CD4-positive, alpha-beta T cell (primary cell): ENCODE measurements at regions not wholly inside any gene's neighbourhood (a gene's known extent, or its start where the extent isn't known, plus 50 kb on each side); places are given as distances from the start of the nearest gene placed in this dataset.

Experiments
- ATAC-seq: fragments of 200-7000 bp; cut with Tn5 transposase; one replicate; pipeline ENCODE4 v1.10.0; 2022; ENCODE audit warnings: mild to moderate bottlenecking; ENCODE audit not compliant: poor library complexity
- CTCF ChIA-PET: fragments of 350-600 bp; sonication (Branson Sonifier 250); formaldehyde crosslinking; loops from one replicate; lab custom pipeline; 2021; ENCODE audit warnings: antibody characterized with exemption, inconsistent platforms; lab: Charles Lee
- POLR2A ChIA-PET: fragments of 350-600 bp; sonication (Branson Sonifier 250); formaldehyde crosslinking; loops from one replicate; lab custom pipeline; 2021; ENCODE audit warnings: antibody characterized with exemption, inconsistent platforms; lab: Charles Lee
- DNase-seq, 14 experiments: peaks; one replicate each; pipeline ENCODE4 v3.0.0-alpha.2; 2013 to 2020; ENCODE audit warnings: mixed read lengths in 2 of 14
- H3K27ac ChIP-seq, 2 donors: one replicate each; pipeline versions ENCODE4 v1.5.1 to v1.7.0; 2013; ENCODE audit warnings: low read length in 2 of 2, low read depth in 1 of 2, mild to moderate bottlenecking in 1 of 2
- H3K27me3 ChIP-seq, 2 experiments: 1 replicate in 1 of 2; 2 replicates in 1 of 2; pipeline versions ENCODE4 v1.6.1 to v1.7.0; 2013; ENCODE audit warnings: low read length in 2 of 2, control low read depth in 1 of 2, mild to moderate bottlenecking in 1 of 2, moderate library complexity in 1 of 2; ENCODE audit not compliant: insufficient read depth in 2 of 2, control insufficient read depth in 1 of 2
- H3K36me3 ChIP-seq: one replicate; pipeline ENCODE4 v1.6.1; 2013; ENCODE audit warnings: low read length, control low read depth; ENCODE audit not compliant: insufficient read depth
- H3K4me1 ChIP-seq: one replicate; pipeline ENCODE4 v1.6.1; 2013; ENCODE audit warnings: low read length, control low read depth; ENCODE audit not compliant: insufficient read depth
- H3K4me3 ChIP-seq: one replicate; pipeline ENCODE4 v1.5.1; 2013; ENCODE audit warnings: mild to moderate bottlenecking, low read length, moderate library complexity
- H3K9me3 ChIP-seq, 2 experiments: 1 replicate in 1 of 2; 2 replicates in 1 of 2; pipeline versions ENCODE4 v1.6.1 to v1.7.0; 2013; ENCODE audit warnings: low read length in 2 of 2, mild to moderate bottlenecking in 2 of 2, control low read depth in 1 of 2, moderate library complexity in 1 of 2; ENCODE audit not compliant: control insufficient read depth in 1 of 2, insufficient read depth in 1 of 2
- H3K27ac Mint-ChIP-seq: one replicate; pipeline ENCODE4 v1.8.0; 2020; ENCODE audit warnings: mixed read lengths
- H3K27me3 Mint-ChIP-seq: one replicate; pipeline ENCODE4 v1.8.0; 2021; ENCODE audit warnings: mixed read lengths
- H3K36me3 Mint-ChIP-seq: one replicate; pipeline ENCODE4 v1.8.0; 2021; ENCODE audit warnings: low read depth, mixed read lengths
- H3K4me1 Mint-ChIP-seq: one replicate; pipeline ENCODE4 v1.8.0; 2021; ENCODE audit warnings: low read depth, mixed read lengths
- H3K4me3 Mint-ChIP-seq: one replicate; pipeline ENCODE4 v1.8.0; 2020; ENCODE audit warnings: mild to moderate bottlenecking, mixed read lengths
- H3K9me3 Mint-ChIP-seq: one replicate; pipeline ENCODE4 v1.8.0; 2020; ENCODE audit warnings: mixed read lengths
- intact Hi-C, 2 experiments: fragments of 100-400 bp; cut with DNase I in 1 of 2; cut with micrococcal nuclease in 1 of 2; formaldehyde crosslinking; loops; one replicate each; pipeline versions ENCODE4 v1.15.1 to v1.9.0; 2023 to 2025; cut with DNase I, micrococcal nuclease
- TF ChIP-seq, protein P1 (sequence below): fragments of 200-600 bp; IDR thresholded peaks from one replicate; pipeline ENCODE4 v1.8.0; 2022; ENCODE audit warnings: antibody characterized with exemption, mild to moderate bottlenecking

DNA sequence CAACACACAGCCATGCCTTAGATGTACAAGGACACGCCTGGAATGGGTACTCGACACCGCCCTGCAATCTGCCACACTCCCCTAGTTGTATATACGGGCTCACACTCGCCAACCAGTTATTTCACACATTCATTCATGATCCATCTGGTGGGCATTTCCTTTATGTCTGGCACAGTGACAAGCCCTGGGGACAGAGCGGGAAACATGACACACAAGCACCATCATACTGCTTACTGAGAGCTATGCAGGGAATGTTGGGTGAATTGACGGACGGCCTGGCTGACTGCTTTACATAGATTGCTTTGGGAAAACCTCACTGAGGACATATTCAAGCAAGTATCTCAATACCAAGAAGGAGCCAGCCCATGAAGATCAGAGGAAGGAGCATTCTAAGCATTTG is 448.0 kb upstream of the SPRED2 start:
- Histone ChIP-seq H3K27ac (no peak overlapping the region), H3K9me3 (peaks cover 0 to 4% of the 10 kb centered on the region in 2 experiments), H3K27me3 (peaks cover 0 to 6% of the 10 kb centered on the region in 2 experiments), H3K4me1 (no peaks in the 10 kb centered on the region), H3K36me3 (no peaks in the 10 kb centered on the region), H3K4me3 (no peak overlapping the region)
- CTCF ChIA-PET: no interaction called here
- TF ChIP-seq, protein P1, sequence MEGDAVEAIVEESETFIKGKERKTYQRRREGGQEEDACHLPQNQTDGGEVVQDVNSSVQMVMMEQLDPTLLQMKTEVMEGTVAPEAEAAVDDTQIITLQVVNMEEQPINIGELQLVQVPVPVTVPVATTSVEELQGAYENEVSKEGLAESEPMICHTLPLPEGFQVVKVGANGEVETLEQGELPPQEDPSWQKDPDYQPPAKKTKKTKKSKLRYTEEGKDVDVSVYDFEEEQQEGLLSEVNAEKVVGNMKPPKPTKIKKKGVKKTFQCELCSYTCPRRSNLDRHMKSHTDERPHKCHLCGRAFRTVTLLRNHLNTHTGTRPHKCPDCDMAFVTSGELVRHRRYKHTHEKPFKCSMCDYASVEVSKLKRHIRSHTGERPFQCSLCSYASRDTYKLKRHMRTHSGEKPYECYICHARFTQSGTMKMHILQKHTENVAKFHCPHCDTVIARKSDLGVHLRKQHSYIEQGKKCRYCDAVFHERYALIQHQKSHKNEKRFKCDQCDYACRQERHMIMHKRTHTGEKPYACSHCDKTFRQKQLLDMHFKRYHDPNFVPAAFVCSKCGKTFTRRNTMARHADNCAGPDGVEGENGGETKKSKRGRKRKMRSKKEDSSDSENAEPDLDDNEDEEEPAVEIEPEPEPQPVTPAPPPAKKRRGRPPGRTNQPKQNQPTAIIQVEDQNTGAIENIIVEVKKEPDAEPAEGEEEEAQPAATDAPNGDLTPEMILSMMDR: no peak
- H3K27me3 Mint-ChIP-seq: no peaks in the 10 kb centered on the region
- no peak overlapping the region for H3K27ac Mint-ChIP-seq
- ATAC-seq (no peak), DNase-seq (no peak)
- H3K36me3 Mint-ChIP-seq: no peaks in the 10 kb centered on the region
- H3K4me1 Mint-ChIP-seq: no peaks in the 10 kb centered on the region
- H3K4me3 Mint-ChIP-seq: no peak overlapping the region
- POLR2A ChIA-PET: no interaction called here
- H3K9me3 Mint-ChIP-seq: no peaks in the 10 kb centered on the region
- intact Hi-C loops: no loop called here

DNA sequence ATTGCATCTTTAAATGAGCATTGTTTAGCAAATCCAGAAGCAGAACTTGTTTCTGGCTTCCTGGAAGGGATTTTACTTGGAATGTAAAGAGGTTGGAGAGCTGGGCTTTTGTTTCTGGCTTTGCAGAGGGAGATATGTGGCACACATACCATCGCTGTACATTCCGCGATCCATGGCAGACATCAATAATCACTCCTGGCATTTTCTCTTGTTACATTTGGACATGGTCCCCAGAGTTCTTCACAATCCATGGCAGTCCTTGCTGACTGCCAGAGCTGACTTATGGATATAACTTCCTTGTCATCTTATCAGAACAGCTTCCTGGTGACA is 445.6 kb upstream of the SPRED2 start:
- Histone ChIP-seq H3K36me3 (no peaks in the 10 kb centered on the region), H3K9me3 (peaks cover 0 to 4% of the 10 kb centered on the region in 2 experiments), H3K4me1 (no peaks in the 10 kb centered on the region), H3K27me3 (peaks cover 0 to 6% of the 10 kb centered on the region in 2 experiments), H3K4me3 (no peak overlapping the region), H3K27ac (no peak overlapping the region)
- Mint-ChIP-seq H3K27ac (no peak overlapping the region), H3K9me3 (no peaks in the 10 kb centered on the region), H3K27me3 (no peaks in the 10 kb centered on the region), H3K36me3 (no peaks in the 10 kb centered on the region), H3K4me1 (no peaks in the 10 kb centered on the region), H3K4me3 (no peak overlapping the region)
- intact Hi-C loops: no loop called here
- ChIA-PET CTCF (interaction anchor here (0.5 kb wide), 1 partner anchor 52 kb away, joined by 5 read pairs; no protein-coding TSS in a partner anchor), POLR2A (no interaction called here)
- TF ChIP-seq, protein P1: no peak
- ATAC-seq (no peak), DNase-seq (no peak)

DNA sequence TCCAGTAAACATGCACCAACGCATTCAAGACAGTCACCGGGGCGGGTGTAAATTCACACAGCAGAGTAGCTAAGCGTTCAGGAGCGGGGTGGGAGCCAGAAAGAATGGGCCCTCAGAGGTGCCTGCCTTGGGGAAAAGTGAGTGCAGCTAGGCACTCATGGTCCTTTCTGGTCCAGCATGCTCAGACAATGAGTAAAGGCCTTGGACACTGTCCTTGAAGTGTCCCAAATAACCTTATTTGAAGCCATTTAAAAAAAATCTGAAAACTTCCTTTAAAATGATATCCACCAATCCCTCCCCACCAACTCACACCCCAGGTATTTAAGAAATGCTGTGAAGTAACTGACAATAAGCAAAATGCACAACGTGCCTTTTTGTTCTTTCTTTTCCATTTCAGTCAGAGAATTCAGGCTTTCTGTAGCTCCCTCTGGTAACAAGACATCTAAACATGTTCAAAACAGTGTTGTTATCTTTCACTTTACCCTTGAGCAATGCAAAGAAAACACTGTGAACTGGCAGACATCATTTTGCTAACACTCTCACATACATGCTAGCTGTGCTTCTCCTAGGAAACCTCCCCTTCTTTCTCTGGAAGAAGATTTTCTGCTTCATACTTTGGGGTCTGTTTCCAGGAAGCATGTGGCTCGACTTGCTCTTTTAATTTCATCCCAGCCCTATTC is 445.1 kb upstream of the SPRED2 start:
- Histone ChIP-seq H3K9me3 (peaks cover 0 to 4% of the 10 kb centered on the region in 2 experiments), H3K36me3 (no peaks in the 10 kb centered on the region), H3K27me3 (peaks cover 0 to 6% of the 10 kb centered on the region in 2 experiments), H3K4me3 (no peak overlapping the region), H3K27ac (no peak overlapping the region), H3K4me1 (no peaks in the 10 kb centered on the region)
- ATAC-seq: no peak
- no peak for DNase-seq
- Mint-ChIP-seq H3K4me1 (no peaks in the 10 kb centered on the region), H3K9me3 (no peaks in the 10 kb centered on the region), H3K4me3 (no peak overlapping the region), H3K36me3 (no peaks in the 10 kb centered on the region), H3K27ac (no peak overlapping the region), H3K27me3 (no peaks in the 10 kb centered on the region)
- ChIA-PET CTCF (interaction anchor here (0.5 kb wide), 1 partner anchor 51 kb away, joined by 5 read pairs; no protein-coding TSS in a partner anchor), POLR2A (no interaction called here)
- intact Hi-C loops: no loop called here
- TF ChIP-seq, protein P1: no peak
